ENCODE measurements at regions not wholly inside any gene's neighbourhood (a gene's known extent, or its start where the extent isn't known, plus 50 kb on each side); places are given as distances from the start of the nearest gene placed in this dataset.

GRCh38 chr3:182729903-182730674 lies 63.2 kb upstream of the ATP11B start:
- no peaks in the 10 kb centered on the region for H3K9me3 ChIP-seq (ENCODE audit: low read depth, low read length, poor library complexity, severe bottlenecking)
- no peaks in the 10 kb centered on the region for H3K36me3 ChIP-seq (ENCODE audit: insufficient read depth, low read length, poor library complexity, severe bottlenecking)
- TF ChIP-seq EZH2 (IDR thresholded peaks at IDR 0.05; ENCODE audit: borderline replicate concordance, low read depth, low read length, poor library complexity, severe bottlenecking), result no peak
- TF ChIP-seq, protein P1, sequence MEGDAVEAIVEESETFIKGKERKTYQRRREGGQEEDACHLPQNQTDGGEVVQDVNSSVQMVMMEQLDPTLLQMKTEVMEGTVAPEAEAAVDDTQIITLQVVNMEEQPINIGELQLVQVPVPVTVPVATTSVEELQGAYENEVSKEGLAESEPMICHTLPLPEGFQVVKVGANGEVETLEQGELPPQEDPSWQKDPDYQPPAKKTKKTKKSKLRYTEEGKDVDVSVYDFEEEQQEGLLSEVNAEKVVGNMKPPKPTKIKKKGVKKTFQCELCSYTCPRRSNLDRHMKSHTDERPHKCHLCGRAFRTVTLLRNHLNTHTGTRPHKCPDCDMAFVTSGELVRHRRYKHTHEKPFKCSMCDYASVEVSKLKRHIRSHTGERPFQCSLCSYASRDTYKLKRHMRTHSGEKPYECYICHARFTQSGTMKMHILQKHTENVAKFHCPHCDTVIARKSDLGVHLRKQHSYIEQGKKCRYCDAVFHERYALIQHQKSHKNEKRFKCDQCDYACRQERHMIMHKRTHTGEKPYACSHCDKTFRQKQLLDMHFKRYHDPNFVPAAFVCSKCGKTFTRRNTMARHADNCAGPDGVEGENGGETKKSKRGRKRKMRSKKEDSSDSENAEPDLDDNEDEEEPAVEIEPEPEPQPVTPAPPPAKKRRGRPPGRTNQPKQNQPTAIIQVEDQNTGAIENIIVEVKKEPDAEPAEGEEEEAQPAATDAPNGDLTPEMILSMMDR (conservative IDR thresholded peaks at IDR 0.05; ENCODE audit: low read depth, low read length), result no peak
- POLR2A ChIA-PET (ENCODE audit: low non-redundant PET), result no interaction called here
- no TSS peak for BruUV-seq (replicated peaks)
- intact Hi-C loops (cut with micrococcal nuclease; ENCODE audit: unreplicated experiment), result no loop called here
- DNase-seq (ENCODE audit: low spot score), result no peak
- no peak overlapping the region for H3K27ac ChIP-seq (ENCODE audit: low read depth, low read length, poor library complexity, severe bottlenecking)
- H3K4me1 ChIP-seq (ENCODE audit: insufficient read depth, low read length, poor library complexity, severe bottlenecking), result no peaks in the 10 kb centered on the region
- no peak overlapping the region for H3K4me3 ChIP-seq (ENCODE audit: low read depth, low read length, poor library complexity, severe bottlenecking)
- CTCF ChIA-PET, result no interaction called here
- H3K27me3 ChIP-seq (replicated peaks; ENCODE audit: insufficient read depth, low read depth, low read length, poor library complexity), result no peaks in the 10 kb centered on the region

GRCh38 chr3:182730675-182731042 lies 62.6 kb upstream of the ATP11B start:
- POLR2A ChIA-PET (ENCODE audit: low non-redundant PET), result no interaction called here
- no peak for DNase-seq (ENCODE audit: low spot score)
- CTCF ChIA-PET, result no interaction called here
- no peak overlapping the region for H3K27ac ChIP-seq (ENCODE audit: low read depth, low read length, poor library complexity, severe bottlenecking)
- no peak overlapping the region for H3K4me3 ChIP-seq (ENCODE audit: low read depth, low read length, poor library complexity, severe bottlenecking)
- H3K9me3 ChIP-seq (ENCODE audit: low read depth, low read length, poor library complexity, severe bottlenecking), result no peaks in the 10 kb centered on the region
- H3K27me3 ChIP-seq (replicated peaks; ENCODE audit: insufficient read depth, low read depth, low read length, poor library complexity), result no peaks in the 10 kb centered on the region
- H3K4me1 ChIP-seq (ENCODE audit: insufficient read depth, low read length, poor library complexity, severe bottlenecking), result no peaks in the 10 kb centered on the region
- TF ChIP-seq, protein P1 (conservative IDR thresholded peaks at IDR 0.05; ENCODE audit: low read depth, low read length), result no peak
- no peak for TF ChIP-seq EZH2 (IDR thresholded peaks at IDR 0.05; ENCODE audit: borderline replicate concordance, low read depth, low read length, poor library complexity, severe bottlenecking)
- intact Hi-C loops (cut with micrococcal nuclease; ENCODE audit: unreplicated experiment), result no loop called here
- no TSS peak for BruUV-seq (replicated peaks)
- no peaks in the 10 kb centered on the region for H3K36me3 ChIP-seq (ENCODE audit: insufficient read depth, low read length, poor library complexity, severe bottlenecking)

- no peaks in the 10 kb centered on the region for H3K4me1 ChIP-seq (ENCODE audit: insufficient read depth, low read length, poor library complexity, severe bottlenecking)
- intact Hi-C loops (cut with micrococcal nuclease; ENCODE audit: unreplicated experiment), result no loop called here
- POLR2A ChIA-PET (ENCODE audit: low non-redundant PET), result no interaction called here
- no peaks in the 10 kb centered on the region for H3K9me3 ChIP-seq (ENCODE audit: low read depth, low read length, poor library complexity, severe bottlenecking)
- H3K27me3 ChIP-seq (replicated peaks; ENCODE audit: insufficient read depth, low read depth, low read length, poor library complexity), result no peaks in the 10 kb centered on the region
- no peak overlapping the region for H3K27ac ChIP-seq (ENCODE audit: low read depth, low read length, poor library complexity, severe bottlenecking)
- CTCF ChIA-PET, result no interaction called here
- BruUV-seq (replicated peaks), result no TSS peak
- no peak for DNase-seq (ENCODE audit: low spot score)
- H3K36me3 ChIP-seq (ENCODE audit: insufficient read depth, low read length, poor library complexity, severe bottlenecking), result no peaks in the 10 kb centered on the region
- H3K4me3 ChIP-seq (ENCODE audit: low read depth, low read length, poor library complexity, severe bottlenecking), result no peak overlapping the region
- TF ChIP-seq EZH2 (IDR thresholded peaks at IDR 0.05; ENCODE audit: borderline replicate concordance, low read depth, low read length, poor library complexity, severe bottlenecking), result no peak
- TF ChIP-seq, protein P1 (conservative IDR thresholded peaks at IDR 0.05; ENCODE audit: low read depth, low read length), result no peak
Observed at GRCh38 chr3:182731764-182732163, 61.5 kb upstream of the ATP11B start.
